GM23338 (cell line): ENCODE measurements at regions not wholly inside any gene's neighbourhood (a gene's known extent, or its start where the extent isn't known, plus 50 kb on each side); places are given as distances from the start of the nearest gene placed in this dataset.

Experiments
- ATAC-seq: fragments of 200-7000 bp; cut with Tn5 transposase; 3 replicates; pipeline ENCODE4 v1.9.1; 2020
- DNase-seq: peaks from one replicate; pipeline ENCODE4 v3.0.0-alpha.2; 2015; ENCODE audit warnings: low spot score
- H2AFZ ChIP-seq: fragments of 200-600 bp; sonication (generic); 2 replicates; pipeline ENCODE4 v1.8.0; 2016; ENCODE audit warnings: antibody characterized with exemption, mild to moderate bottlenecking, moderate library complexity
- H3F3A ChIP-seq: fragments of 200-600 bp; sonication (generic); replicated peaks from 2 replicates; pipeline ENCODE4 v1.8.0; 2017; ENCODE audit warnings: antibody characterized with exemption, mixed run types, low read depth
- H3K27ac ChIP-seq: fragments of 200-600 bp; sonication (generic); 2 replicates; pipeline ENCODE4 v1.6.1; 2016; ENCODE audit warnings: low read depth
- H3K27me3 ChIP-seq: fragments of 200-600 bp; sonication (generic); 2 replicates; pipeline ENCODE4 v1.8.0; 2016; ENCODE audit warnings: mild to moderate bottlenecking, mixed run types, moderate library complexity; ENCODE audit not compliant: insufficient read depth
- H3K36me3 ChIP-seq: fragments of 200-600 bp; sonication (generic); 2 replicates; pipeline ENCODE4 v1.8.0; 2016; ENCODE audit warnings: mild to moderate bottlenecking; ENCODE audit not compliant: insufficient read depth
- H3K4me1 ChIP-seq: fragments of 200-600 bp; sonication (generic); 2 replicates; pipeline ENCODE4 v1.8.0; 2016; ENCODE audit warnings: mild to moderate bottlenecking, moderate library complexity; ENCODE audit not compliant: insufficient read depth
- H3K4me2 ChIP-seq: fragments of 200-600 bp; sonication (generic); 2 replicates; pipeline ENCODE4 v1.7.1; 2017; ENCODE audit warnings: mixed run types
- H3K4me3 ChIP-seq: fragments of 200-600 bp; sonication (generic); 2 replicates; pipeline ENCODE4 v1.6.1; 2016; ENCODE audit warnings: mixed run types
- H3K79me2 ChIP-seq: fragments of 200-600 bp; sonication (generic); replicated peaks from 2 replicates; pipeline ENCODE4 v1.8.0; 2017; ENCODE audit warnings: mild to moderate bottlenecking; ENCODE audit not compliant: insufficient read depth
- H3K9me2 ChIP-seq: fragments of 200-600 bp; sonication (generic); 2 replicates; pipeline ENCODE4 v1.8.0; 2017; ENCODE audit not compliant: insufficient read depth
- H4K20me1 ChIP-seq: fragments of 200-600 bp; sonication (generic); replicated peaks from 2 replicates; pipeline ENCODE4 v1.8.0; 2017; ENCODE audit warnings: mild to moderate bottlenecking; ENCODE audit not compliant: insufficient read depth
- H3K27ac Mint-ChIP-seq: 2 replicates; pipeline ENCODE4 v1.8.0; 2020; ENCODE audit warnings: inconsistent platforms, mild to moderate bottlenecking, moderate library complexity, mixed read lengths
- H3K27me3 Mint-ChIP-seq: 3 replicates; pipeline ENCODE4 v1.8.0; 2022; ENCODE audit warnings: low read depth, mild to moderate bottlenecking, moderate library complexity, mixed read lengths, inconsistent platforms; ENCODE audit not compliant: insufficient read depth, poor library complexity
- H3K36me3 Mint-ChIP-seq: 3 replicates; pipeline ENCODE4 v1.8.0; 2021; ENCODE audit warnings: low read depth, mild to moderate bottlenecking, inconsistent platforms, moderate library complexity, mixed read lengths
- H3K4me1 Mint-ChIP-seq: 3 replicates; pipeline ENCODE4 v1.8.0; 2020; ENCODE audit warnings: mild to moderate bottlenecking, inconsistent platforms, mixed read lengths
- H3K4me3 Mint-ChIP-seq: 3 replicates; pipeline ENCODE4 v1.8.0; 2021; ENCODE audit warnings: moderate library complexity, mild to moderate bottlenecking, inconsistent platforms, mixed read lengths
- H3K9me3 Mint-ChIP-seq: 3 replicates; pipeline ENCODE4 v1.8.0; 2020; ENCODE audit warnings: moderate library complexity, mild to moderate bottlenecking, inconsistent platforms, mixed read lengths
- CREB1 ChIP-seq: fragments of 250-450 bp; sonication (Bioruptor Pico); IDR thresholded peaks from 2 replicates; pipeline ENCODE4 v1.5.0; 2020; ENCODE audit warnings: low read depth, mild to moderate bottlenecking, moderate library complexity
- ETS1 ChIP-seq: IDR thresholded peaks from 2 replicates; pipeline ENCODE4 v1.6.1; 2016; ENCODE audit warnings: antibody characterized with exemption
- EZH2 ChIP-seq: fragments of 200-600 bp; sonication (generic); IDR thresholded peaks from one replicate; pipeline ENCODE4 v1.8.0; 2017; ENCODE audit warnings: antibody characterized with exemption, mild to moderate bottlenecking, low read depth; ENCODE audit not compliant: unreplicated experiment
- EZH2phosphoT487 ChIP-seq: fragments of 200-600 bp; sonication (generic); IDR thresholded peaks from one replicate; pipeline ENCODE4 v1.8.1; 2018; ENCODE audit warnings: antibody characterized with exemption; ENCODE audit not compliant: unreplicated experiment
- JUNB ChIP-seq: IDR thresholded peaks from one replicate; pipeline ENCODE4 v1.6.1; 2016; ENCODE audit warnings: antibody characterized with exemption; ENCODE audit not compliant: unreplicated experiment
- NANOG ChIP-seq: IDR thresholded peaks from 2 replicates; pipeline ENCODE4 v1.6.1; 2016; ENCODE audit warnings: antibody characterized with exemption, borderline replicate concordance
- POLR2AphosphoS5 ChIP-seq: IDR thresholded peaks from 2 replicates; pipeline ENCODE4 v1.6.1; 2016; ENCODE audit warnings: antibody characterized with exemption, low read depth
- REST ChIP-seq: IDR thresholded peaks from one replicate; pipeline ENCODE4 v1.6.1; 2018; ENCODE audit warnings: antibody characterized with exemption; ENCODE audit not compliant: unreplicated experiment
- STAT1 ChIP-seq: IDR thresholded peaks from one replicate; pipeline ENCODE4 v1.6.1; 2016; ENCODE audit warnings: antibody characterized with exemption; ENCODE audit not compliant: unreplicated experiment
- ZNF114 ChIP-seq: fragments of 250-450 bp; sonication (Bioruptor Pico); IDR thresholded peaks from 2 replicates; pipeline ENCODE4 v1.5.0; 2020; ENCODE audit warnings: mild to moderate bottlenecking, moderate library complexity
- ZNF331 ChIP-seq: fragments of 250-450 bp; sonication (Bioruptor Pico); IDR thresholded peaks from 2 replicates; pipeline ENCODE4 v1.5.0; 2020; ENCODE audit warnings: low read depth, mild to moderate bottlenecking, moderate library complexity
- ZNF462 ChIP-seq: fragments of 250-450 bp; sonication (Bioruptor Pico); IDR thresholded peaks from 2 replicates; pipeline ENCODE4 v1.5.0; 2020; ENCODE audit warnings: mild to moderate bottlenecking, moderate library complexity
- TF ChIP-seq, protein P1 (sequence below), 2 experiments: fragments of 200-600 bp in 1 of 2; sonication (generic) in 1 of 2; conservative IDR thresholded peaks; 2 replicates each; pipeline versions ENCODE4 v1.5.1 to v1.6.1; 2016 to 2017; ENCODE audit warnings: antibody characterized with exemption in 2 of 2, low read depth in 2 of 2, mild to moderate bottlenecking in 2 of 2, moderate library complexity in 1 of 2

DNA sequence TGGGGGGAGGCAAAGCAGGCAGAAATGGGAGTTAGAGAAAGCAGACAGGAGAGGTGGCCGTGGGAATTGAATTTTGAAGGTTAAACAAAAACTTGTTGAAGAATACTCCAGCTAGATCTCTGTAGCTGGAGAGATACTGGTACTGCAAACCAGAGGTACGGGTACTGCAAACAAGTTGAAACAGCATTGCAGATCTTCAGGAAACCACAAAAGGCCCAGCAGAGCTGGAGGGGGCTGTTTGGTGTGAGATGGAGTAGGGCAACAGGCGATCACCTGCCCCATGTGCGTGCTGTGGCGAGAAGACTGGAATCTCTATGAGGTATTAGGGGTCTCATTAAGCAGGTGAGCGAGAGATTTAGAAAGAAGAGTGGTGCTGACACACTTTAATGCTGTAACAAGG, 77.7 kb upstream of the RGS4 start:
- H3K36me3 ChIP-seq = no peaks in the 10 kb centered on the region
- no peaks in the 10 kb centered on the region for H3K79me2 ChIP-seq
- no peak for TF ChIP-seq POLR2AphosphoS5
- no peak for TF ChIP-seq NANOG
- no peak for TF ChIP-seq EZH2
- no peak for TF ChIP-seq ZNF114 (CRISPR knock-in tag)
- TF ChIP-seq ZNF331 (CRISPR knock-in tag) = no peak
- TF ChIP-seq STAT1 = no peak
- TF ChIP-seq ZNF462 (CRISPR knock-in tag) = no peak
- TF ChIP-seq, protein P1, sequence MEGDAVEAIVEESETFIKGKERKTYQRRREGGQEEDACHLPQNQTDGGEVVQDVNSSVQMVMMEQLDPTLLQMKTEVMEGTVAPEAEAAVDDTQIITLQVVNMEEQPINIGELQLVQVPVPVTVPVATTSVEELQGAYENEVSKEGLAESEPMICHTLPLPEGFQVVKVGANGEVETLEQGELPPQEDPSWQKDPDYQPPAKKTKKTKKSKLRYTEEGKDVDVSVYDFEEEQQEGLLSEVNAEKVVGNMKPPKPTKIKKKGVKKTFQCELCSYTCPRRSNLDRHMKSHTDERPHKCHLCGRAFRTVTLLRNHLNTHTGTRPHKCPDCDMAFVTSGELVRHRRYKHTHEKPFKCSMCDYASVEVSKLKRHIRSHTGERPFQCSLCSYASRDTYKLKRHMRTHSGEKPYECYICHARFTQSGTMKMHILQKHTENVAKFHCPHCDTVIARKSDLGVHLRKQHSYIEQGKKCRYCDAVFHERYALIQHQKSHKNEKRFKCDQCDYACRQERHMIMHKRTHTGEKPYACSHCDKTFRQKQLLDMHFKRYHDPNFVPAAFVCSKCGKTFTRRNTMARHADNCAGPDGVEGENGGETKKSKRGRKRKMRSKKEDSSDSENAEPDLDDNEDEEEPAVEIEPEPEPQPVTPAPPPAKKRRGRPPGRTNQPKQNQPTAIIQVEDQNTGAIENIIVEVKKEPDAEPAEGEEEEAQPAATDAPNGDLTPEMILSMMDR (conservative IDR thresholded peaks at IDR 0.05; ENCODE audit: low read depth in 2 of 2) = no peak
- no peak for TF ChIP-seq CREB1
- TF ChIP-seq JUNB = no peak
- TF ChIP-seq REST = no peak
- TF ChIP-seq ETS1 = no peak
- no peak for TF ChIP-seq EZH2phosphoT487
- Mint-ChIP-seq H3K36me3 (no peaks in the 10 kb centered on the region), H3K27ac (no peak overlapping the region), H3K9me3 (no peaks in the 10 kb centered on the region), H3K4me3 (no peak overlapping the region), H3K4me1 (no peaks in the 10 kb centered on the region), H3K27me3 (peaks cover 4% of the 10 kb centered on the region)
- no peaks in the 10 kb centered on the region for H3K4me1 ChIP-seq
- no peaks in the 10 kb centered on the region for H4K20me1 ChIP-seq
- no peak overlapping the region for H3K4me3 ChIP-seq
- H3K9me2 ChIP-seq = no peaks in the 10 kb centered on the region
- no peak overlapping the region for H3K27ac ChIP-seq
- no peak for ATAC-seq
- H3K4me2 ChIP-seq = no peak overlapping the region
- DNase-seq = no peak
- no peaks in the 10 kb centered on the region for H3K27me3 ChIP-seq
- no peaks in the 10 kb centered on the region for H3F3A ChIP-seq
- H2AFZ ChIP-seq = no peak overlapping the region
